Epithelial cell of esophagus (primary cell): ENCODE measurements at regions not wholly inside any gene's neighbourhood (a gene's known extent, or its start where the extent isn't known, plus 50 kb on each side); places are given as distances from the start of the nearest gene placed in this dataset.

ENCODE experiments used
- DNase-seq: peaks from one replicate; pipeline ENCODE4 v3.0.0; 2010; ENCODE audit warnings: low read depth
- H3K4me3 ChIP-seq: 2 replicates; pipeline ENCODE4 v1.5.1; 2011; ENCODE audit warnings: mild to moderate bottlenecking, low read length, control low read depth
- CTCF ChIP-seq: IDR thresholded peaks from 2 replicates; pipeline ENCODE4 v1.5.1; 2011; ENCODE audit warnings: low read depth, mild to moderate bottlenecking, low read length, control low read depth, inconsistent platforms; ENCODE audit not compliant: insufficient read depth; ENCODE audit errors: missing control alignments

DNA sequence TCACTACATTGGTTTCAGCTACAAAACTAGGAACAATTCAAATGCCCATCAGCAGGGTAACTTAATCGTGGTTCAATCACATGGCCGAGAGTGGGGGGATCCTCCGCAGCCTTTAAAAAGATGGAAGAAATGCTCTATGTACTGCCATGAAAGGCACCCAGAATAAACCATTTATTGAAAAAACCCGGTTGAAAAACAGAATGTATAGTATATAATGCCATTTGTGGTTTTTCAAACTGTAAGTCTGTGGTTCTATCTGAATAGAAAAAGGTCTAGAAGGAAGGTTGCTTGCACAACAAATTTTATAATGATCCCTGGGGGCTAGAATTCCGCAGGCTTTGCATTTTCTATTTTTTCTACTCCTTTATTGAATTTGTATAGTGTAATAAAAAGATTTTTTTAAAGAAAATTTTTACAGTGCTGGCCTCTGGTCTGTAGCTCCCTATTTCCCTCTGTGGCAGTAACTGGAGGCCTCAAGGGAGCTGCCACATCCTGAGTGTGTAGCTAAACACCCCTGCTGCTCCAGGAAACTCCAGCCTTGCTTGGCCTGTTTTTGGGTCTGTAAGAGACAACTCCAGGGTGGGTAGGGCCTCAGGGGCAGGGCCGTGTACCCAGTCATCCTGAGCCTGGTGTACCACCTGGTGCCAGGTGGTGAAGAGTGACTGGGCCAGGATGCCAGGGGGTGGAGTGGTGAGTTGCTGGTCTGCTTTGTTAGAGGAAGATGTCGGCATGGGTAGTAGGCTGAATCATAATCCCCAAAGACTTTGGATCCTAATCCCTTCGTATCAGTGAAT is 51.5 kb upstream of the EPS8L3 start:
- no peak for DNase-seq
- no peak overlapping the region for H3K4me3 ChIP-seq
- TF ChIP-seq CTCF, result no peak

GRCh38 chr1:109814223-109814622 is 50.5 kb upstream of the EPS8L3 start:
- DNase-seq, result no peak
- H3K4me3 ChIP-seq, result no peak overlapping the region
- no peak for TF ChIP-seq CTCF
